ENCODE measurements at regions not wholly inside any gene's neighbourhood (a gene's known extent, or its start where the extent isn't known, plus 50 kb on each side); places are given as distances from the start of the nearest gene placed in this dataset.

DNA sequence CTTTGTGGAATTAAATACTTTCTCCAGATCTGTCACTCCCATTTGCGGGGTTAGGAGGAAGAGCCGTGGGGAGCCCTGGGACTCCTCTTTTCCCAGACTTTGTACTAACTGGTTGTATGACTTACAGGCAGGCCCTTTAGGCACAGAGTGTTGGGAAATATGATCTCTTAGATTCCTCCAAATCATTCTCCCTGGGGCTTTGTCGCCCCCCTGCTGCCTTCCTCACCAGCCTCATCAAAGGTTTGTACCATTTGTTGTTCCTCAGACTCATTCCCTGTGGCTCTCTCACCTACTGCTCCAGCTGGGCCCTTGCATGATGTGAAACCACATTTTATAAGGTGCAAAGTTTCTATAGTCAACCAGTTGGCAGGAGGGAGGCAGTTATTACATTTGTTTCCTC lies 56.4 kb downstream of the CRYGS start:
- DNase-seq = no peak

GRCh38 chr3:186487037-186487436 lies 57.1 kb downstream of the CRYGS start:
- DNase-seq = no peak

DNA sequence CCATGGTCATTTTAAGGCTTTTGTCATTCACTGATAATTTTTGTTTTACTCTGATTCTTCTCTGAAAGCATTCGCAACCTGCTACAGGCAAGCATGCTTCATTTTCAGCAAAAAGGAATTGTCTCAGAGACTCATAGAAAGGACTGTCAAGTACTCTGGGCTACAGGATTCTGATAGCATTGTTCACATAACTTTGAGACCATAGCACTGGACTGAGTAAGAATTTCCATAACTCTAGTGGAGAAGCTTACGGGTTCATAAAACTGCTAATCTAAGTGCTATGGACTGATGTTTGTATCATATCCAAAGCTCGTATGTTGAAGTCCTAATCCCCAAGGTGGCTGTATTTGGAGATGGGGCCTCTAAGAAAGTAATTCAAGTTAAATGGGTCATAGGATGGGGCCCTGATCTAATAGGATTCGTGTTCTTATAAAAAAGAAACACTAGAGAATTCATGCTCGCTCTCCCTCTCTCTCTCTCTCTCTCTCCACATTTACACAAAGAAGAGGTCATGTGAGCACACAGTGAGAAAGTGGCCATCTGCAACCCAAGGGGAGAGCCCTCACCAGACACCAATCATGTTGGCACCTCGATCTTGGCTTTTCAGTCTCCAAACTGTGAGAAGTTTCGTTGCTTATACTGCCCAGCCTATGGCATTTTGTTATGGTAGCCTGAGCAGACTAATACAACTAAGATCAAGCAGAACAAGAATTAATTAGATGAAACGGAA lies 60.4 kb downstream of the CRYGS start:
- DNase-seq = no peak

DNA sequence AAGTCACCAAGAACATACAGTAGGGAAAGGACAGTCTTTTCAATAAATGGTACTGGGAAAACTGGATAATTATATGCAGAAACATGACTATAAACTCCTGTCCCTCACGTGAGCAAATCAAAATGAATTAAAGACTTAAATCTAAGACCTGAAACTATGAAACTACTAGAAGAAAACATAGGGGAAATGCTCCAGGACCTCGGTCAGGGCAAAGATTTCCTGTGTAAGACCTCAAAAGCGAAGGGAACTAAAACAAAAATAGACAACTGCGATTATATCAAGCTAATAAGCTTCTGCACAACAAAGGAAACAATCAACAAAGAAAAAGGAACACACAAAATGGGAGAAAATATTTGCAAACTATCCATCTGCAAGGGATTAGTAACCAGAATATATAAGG lies 62.7 kb downstream of the CRYGS start:
- no peak for DNase-seq

GRCh38 chr3:186477876-186478275 lies 66.3 kb downstream of the CRYGS start:
- no peak for DNase-seq

DNA sequence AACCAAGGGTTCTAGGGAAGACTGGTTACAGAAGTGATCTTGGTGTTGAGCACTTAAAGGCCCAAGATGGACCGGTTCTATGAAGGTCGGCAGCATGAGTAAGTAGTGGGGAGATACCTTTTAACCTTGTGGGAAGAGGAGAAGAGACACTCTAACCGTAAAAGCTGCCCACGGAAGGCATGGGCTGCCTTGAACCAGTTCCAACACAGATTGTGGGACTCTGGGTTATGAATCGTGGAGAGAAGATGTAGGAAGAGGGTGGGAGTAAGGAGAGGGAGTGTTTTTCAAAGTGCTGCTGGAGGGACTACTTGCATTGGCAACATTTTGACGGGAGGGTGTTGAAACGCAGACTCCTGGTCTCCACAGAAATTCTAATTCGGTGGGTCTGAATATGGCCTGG lies 67.1 kb downstream of the CRYGS start:
- DNase-seq = no peak

- no peak for DNase-seq
These were observed 67.6 kb downstream of the CRYGS start for GRCh38 chr3:186476541-186476940.

DNA sequence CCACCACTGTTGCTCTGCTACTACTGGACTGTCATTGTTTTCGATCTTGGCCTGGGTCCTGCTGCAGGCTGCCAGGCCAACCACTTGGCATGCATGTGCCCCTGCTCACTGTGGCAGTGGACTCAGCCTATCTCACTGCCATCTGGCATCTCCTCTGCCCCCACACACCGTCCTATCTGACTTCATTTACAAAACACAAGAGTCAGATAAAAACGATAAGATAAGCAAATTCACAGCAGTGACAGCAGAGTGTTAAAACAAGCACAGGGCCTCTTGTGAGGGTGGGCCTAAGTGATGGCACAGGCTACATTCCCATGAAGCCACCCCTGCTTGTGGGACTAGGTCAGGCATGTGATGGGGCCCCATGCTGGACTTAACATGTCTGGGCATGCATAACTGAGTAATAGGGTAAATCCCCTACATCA lies 68.1 kb downstream of the CRYGS start:
- no peak for DNase-seq

DNA sequence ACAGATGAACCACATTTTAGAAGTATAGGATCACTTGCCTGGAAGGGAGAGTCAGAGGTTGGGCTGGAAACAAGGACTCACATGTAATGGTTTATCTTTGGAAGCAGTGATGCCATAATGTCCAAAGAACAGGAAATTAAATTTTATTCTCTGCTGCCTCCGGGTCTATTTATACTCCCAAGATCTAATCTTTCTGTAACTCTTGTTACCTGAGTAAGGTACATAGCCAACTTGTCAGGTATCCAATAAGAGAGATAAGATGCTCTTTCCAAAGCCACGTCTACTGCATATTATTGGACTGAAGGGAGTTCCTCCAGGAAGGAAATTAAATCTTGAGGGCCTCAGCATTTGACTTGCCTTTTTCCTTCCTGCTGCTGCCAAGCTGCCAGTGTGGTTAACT lies 71.0 kb downstream of the CRYGS start:
- DNase-seq = no peak

DNA sequence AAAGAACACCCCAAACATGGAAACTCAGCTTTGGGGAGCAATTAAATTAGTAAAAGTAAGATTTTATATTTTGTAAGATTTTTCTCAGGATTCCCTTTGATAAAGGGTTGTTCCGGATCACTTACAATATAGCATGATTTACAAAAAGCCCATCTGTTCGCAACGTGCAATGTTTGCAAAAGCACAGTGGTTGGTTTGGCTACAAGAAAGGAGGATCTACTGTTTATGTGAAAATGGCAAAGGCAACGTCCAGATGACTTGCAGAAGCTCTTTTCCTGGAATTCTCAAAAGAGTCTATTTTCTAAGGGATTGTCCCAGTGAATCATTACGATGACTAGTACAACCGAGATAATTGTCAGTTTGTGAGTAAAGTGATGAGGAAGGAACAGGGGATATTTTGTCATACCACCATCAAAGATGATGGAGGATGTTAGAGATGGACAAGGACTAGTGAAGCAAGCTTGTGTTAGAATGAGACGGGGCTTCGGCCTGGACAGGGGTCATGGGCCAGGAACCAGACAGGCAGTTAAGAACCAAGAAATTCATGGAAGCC lies 71.6 kb downstream of the CRYGS start:
- no peak for DNase-seq

DNA sequence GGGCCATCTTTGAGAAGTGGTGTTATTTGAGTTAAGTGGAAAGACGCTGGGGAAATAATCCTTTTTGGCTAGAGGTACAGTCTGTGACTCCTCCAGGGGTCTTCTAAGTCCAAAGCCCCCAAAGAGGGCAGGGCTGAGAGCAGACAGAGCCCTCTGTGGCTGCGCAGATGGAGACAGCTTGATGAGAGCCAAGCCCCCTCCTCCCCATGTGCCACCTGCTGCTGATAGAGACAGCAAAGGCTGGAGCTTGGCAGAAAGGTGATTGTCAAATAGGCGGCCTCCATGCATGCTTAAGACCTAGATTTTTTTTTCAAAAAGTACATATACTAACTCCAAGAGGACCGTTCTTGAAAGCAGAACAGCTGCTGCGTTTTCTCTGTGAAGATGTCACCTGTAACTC lies 72.4 kb downstream of the CRYGS start:
- no peak for DNase-seq

DNA sequence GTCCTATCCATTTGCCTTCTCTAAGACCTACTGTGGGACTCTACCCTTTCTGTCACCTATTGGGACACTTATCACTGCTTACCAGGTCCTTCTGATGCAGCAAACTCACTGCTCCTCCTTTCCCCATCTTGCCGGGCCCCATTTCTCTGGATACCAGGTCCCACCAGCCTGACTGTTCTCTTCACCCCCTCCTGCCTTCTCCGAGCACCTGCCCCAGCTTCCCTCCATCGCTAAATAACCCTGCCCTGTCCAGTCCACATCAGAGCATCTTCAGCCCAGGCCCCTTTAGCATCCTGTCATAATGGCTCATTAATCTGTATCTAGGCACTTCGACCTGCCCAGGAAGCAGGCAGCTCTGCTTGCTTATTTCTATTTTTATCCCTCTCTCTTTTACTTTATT lies 74.7 kb downstream of the CRYGS start:
- no peak for DNase-seq

DNA sequence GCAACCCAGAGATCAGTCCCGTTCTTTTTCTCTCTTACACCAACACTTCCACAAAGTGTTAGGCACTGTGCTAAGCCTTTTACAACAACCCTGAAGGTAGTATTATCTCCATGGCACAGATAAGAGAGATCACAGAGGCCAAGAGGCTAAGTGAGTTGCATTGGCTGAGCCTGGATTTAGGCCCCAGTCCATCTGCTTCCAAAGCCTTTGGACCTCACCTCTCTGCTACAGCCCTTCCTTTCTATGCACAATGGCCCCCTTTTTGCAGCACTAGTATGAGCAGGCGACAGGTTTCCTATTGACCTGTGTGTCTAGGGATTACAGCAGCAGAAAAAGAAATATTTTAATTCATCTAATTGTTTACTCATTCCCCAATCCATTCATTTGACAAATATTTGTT lies 76.2 kb downstream of the CRYGS start:
- DNase-seq = no peak

- no peak for DNase-seq
These were observed 77.7 kb downstream of the CRYGS start for GRCh38 chr3:186466391-186466974.

DNA sequence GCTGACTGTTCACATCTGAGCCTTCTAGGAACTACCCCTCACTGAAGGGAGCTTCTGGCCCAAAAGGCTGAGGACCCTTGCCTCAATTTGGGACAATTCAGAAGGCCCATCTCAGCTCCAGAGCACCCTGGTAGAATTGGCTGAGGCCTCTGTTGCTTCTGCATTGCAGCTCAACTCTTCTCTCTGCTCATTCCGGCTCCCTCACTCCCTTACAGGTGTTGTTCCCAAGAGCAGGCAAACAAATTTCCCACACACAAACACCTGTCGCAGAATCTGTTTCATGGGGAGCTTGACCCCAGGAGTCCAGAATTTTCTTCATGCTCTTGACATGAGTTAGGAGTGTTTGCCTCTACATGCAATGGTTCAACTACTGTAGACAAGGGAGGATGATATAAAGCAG lies 78.7 kb downstream of the CRYGS start:
- DNase-seq = no peak

- DNase-seq = peak; percentile 10 to 11
These were observed 79.6 kb downstream of the CRYGS start for GRCh38 chr3:186464424-186465093.

DNA sequence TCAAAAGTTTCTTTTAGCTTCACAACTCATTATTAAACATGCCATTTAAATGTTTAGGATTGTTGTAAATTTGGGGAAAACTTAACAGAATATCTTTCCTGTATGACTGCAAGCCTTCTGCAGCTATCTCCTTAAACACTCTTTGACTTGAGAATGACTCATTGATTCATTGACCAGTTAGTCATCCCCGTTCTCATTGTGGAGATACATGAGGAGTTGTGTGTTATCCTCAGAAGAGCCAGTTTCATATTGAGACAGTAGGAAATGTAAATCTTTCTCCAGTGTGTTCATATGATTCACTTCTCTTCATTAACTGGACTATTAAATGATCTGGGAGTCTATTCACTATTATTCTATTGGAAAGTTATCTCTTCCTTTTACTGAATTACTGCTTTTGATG lies 83.0 kb downstream of the CRYGS start:
- no peak for DNase-seq

DNA sequence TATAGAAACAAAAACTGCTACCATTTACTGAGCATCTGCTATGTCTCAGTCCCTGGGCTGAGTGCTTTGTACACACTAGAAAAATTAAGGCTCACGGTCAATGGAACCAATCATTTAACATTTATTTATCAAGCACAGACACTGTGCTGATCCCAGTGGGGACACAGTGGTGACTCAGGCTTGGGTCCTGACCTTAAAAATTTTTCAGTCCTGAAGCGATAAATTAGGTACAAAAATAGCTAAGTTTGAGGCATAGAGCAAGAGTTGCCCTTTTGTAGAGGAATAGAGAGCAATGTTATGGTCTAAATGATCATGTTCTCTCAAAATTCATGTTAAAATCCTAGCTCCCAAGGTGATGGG lies 85.1 kb downstream of the CRYGS start:
- DNase-seq = no peak

DNA sequence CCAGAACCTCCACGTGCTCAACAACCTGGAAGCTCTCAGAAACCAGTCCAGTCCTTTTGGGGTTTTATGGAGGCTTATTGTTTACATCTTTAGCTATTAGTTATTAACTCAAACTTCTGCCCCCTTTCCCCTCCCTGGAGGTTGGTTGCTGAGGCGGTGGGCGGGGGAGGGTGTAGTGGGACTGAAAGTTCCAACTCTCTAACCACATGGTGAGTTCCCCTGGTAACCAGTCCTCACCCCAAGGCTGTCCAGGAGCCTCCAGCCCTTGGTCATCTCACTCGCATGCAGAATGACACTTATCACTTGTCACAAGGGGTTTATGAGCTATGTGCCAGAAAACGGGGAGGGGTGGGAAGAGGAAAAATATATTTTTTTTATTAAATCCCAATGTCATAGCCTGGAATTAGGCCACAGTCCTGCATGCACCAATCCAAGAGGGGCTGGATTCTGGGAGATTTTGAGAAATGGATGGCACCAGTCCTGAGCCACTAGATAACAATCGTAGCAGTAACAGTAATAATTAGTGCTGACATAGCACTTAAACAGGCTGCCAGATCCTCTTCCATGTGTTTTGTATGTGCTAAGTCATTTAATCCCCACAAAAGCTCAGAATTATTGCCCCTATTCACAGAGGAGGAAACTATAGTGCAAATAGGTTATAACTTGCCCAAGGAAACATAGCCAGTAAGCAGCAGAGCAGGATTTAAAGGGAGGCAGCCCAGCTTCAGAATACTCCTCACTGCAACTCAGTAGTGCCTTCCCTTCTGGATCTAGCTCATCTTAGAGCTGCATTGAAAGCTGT lies 85.7 kb downstream of the CRYGS start:
- no peak for DNase-seq

DNA sequence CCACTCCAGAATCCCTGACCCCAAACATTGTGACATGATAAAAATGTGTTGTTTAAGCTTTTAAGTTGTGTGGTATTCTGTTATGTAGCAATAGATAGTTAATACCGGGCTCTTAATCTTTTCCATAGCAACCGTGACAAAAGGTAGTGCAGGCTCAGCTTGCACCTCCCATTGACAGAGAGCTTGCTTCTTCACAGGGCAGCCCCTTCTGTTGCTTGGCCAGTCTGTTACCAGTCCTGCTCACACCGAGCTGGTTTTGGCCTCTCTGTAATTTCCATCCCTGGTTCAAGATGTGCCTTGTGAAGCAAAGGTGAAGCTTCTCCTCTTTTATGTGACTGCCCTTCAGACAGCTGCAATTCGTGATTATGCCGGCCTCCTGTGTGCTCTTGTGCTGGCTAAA lies 86.9 kb downstream of the CRYGS start:
- DNase-seq = no peak

DNA sequence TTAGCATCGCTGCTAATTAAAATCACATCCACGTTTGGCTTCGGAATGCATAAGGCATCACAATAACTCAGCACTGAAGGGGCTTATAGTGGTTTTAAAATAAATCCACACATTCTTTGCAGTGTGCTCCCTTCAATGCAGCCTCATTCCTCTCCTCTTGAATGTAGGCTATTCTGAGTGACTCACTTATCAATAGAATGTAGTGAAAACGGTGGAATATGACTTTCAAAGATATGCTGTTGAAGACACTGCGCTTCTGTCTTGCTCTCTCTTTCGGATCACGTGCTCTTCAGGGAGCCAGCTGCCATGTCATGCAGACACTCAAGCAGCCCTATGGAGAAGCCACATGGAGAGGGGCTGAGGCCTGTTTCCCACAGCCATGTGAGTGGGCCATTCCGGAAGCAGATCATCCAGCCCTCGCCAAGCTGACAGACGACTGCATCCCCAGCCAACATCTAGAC lies 87.4 kb downstream of the CRYGS start:
- DNase-seq = no peak

DNA sequence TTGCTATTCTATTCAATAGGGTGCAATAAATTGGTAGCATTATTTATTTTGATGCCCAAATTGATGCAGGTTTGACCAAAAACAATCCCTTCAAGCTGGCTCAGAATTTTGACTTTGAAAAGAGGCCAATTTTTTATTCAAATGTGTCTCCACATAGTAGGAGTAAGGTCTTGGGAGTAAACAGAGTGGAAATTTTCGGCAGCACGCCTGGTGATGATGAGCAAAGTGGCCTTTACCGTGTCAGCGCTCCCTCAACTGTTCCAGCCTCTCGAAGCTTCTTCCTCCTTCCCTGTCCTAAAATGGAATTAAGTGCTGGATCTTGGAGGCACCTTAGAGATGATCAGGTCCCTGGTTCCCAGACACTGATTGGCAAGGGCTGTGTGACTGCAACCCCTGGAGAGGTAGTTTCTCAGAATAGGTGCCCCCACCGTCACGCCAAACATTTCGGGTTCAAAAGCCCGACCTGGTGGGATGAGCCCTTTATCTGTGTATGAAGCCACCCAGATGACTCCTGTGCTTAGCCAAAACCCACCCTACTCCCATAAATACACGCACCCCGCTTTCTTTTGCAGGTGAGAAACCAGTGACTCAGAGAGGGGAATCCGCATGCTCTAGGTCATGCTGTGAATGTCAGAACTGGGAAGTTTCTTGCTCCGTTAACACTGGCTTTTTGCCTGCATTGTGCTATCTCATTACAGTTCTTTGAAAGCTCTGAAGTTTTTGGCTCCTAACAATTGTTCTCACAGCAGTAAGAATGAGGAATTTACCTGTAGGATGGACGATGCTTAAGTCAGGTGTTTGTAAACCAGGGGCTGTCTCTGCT lies 89.1 kb downstream of the CRYGS start:
- no peak for DNase-seq

Data from inflammatory macrophage (primary cell).